NCI-H460 (cell line): ENCODE measurements at regions not wholly inside any gene's neighbourhood (a gene's known extent, or its start where the extent isn't known, plus 50 kb on each side); places are given as distances from the start of the nearest gene placed in this dataset.

Source experiments
- DNase-seq: peaks from one replicate; pipeline ENCODE4 v3.0.0-alpha.2; 2016; ENCODE audit warnings: low read depth; ENCODE audit errors: extremely low read depth

DNA sequence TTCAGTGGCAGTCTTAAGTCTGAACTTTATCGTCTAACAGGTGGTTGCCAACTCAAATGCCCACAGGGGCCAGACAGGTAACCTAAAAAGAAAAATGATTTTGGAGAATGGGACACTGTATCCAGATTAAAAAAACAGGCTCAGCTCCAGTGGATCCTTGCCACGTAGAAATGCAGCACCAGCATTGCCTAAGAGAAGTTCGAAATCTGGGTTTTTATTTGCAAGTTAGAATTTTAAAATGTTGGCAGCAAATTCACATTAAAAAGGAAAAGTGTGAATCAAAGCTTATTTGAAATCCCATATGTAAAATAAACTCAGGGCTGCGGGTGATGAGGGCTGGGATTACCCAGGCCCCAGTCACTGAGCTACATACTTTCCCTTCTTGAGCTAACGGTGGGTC is 408.5 kb upstream of the SUCLG2 start:
- no peak for DNase-seq

DNA sequence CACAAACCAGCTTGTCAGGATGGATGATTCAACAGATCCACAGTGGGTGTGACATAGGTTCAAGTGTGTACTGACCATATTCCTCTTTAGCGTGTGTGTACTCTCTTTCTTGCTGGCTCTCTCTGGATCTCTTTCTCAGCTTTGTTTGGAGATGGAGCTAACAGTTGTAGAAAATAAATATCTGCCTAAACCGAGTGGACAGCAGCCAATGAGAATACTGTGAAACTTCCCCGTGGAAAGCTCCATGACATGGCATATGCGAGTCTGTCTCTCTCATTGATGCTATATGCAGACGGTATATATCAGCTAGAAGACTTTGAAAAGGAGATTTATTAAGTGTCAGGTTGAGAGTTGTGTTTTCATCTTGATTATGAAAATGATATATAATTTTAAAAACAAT is 406.5 kb upstream of the SUCLG2 start:
- DNase-seq = no peak

DNA sequence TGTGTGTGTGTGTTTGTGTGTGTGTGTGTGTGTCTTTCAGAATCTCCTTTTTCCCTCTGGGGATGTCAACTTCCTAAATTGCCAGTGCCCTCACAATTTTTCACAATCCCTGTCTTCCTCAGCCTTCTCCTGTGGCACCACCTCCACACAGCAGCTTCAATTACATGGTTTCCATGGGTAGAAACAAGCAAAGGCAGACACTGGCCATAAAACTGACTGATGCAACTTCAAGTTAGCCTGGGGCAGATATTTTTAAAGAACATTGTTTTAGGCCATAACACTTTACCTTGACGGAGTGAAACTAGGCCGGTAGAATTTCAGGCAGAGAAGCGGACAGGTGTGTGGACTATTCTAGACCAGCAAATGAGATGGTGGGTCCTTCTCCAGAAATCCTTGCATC is 405.8 kb upstream of the SUCLG2 start:
- DNase-seq = no peak

DNA sequence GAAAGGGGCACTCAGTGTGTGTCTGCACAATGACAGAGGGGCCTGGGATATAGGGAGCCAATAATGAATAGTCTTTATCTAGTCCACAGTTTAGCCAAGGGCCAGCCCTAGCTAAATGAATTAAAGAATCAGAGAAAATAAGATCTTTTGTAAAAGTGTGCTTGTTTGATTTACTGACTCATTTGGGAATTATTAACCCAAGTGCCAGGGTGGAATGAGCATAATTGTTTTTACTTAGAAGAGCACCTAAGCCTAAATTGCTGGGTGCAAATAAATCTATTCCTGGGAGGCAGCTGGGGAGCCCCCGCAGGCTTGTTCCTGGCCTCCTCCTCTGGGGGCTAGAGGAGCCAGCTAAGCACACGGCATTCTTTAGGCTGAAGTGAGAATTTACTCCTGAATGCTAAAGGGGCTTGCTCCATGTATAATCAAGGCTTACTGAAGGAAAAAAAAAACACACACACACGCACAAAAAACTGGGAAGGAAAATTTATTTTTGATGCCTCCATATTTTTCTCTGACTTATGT is 405.3 kb upstream of the SUCLG2 start:
- no peak for DNase-seq

DNA sequence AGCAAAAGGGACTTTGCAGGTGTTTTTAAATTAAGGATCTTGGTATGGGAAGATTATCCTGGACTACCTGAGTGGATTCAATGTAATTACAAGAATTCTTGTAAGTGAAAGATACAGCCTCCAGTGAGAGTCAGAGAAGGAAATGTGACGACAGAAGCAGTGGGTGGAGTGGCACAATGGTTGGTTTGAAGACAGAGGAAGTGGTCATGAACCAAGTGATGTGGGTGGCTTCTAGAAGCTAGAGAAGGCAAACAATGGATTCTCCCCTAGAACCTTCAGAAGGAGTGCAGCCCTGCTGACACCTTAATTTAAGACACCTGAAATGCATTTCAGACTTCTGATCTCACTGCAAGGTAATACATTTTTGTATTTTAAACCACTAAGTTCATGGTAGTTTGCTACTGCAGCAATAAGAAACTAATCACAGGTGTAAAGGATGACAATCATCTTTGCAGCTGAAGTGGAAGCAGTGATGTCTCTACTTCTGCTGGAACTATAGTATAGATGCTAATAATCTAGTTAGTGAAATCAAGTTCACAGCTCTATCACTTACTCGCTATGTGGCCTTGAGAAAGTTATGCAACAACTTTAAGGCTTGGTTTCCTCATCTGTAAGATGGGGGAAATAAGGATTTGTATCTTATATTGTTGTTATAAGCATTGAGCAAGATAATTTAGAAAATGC is 403.4 kb upstream of the SUCLG2 start:
- no peak for DNase-seq

DNA sequence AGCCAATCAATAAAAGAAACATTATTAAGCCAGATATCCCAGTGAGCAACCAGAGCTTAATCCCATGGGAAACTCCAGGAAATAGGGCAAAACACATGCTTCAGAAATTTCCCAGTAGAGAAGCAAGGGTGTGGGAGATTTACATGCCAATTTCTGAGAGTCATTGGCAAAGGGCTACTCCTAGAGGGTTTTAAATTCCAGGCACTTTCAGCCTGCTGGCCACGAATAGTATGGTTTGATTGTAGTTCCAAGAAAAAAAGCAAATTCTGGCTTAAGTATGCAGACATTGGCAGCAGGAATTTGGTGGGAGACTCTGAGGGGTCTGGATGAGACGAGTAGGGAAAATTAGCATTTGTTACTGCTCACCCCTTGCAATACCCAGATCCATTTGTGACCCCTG is 402.1 kb upstream of the SUCLG2 start:
- DNase-seq = no peak

DNA sequence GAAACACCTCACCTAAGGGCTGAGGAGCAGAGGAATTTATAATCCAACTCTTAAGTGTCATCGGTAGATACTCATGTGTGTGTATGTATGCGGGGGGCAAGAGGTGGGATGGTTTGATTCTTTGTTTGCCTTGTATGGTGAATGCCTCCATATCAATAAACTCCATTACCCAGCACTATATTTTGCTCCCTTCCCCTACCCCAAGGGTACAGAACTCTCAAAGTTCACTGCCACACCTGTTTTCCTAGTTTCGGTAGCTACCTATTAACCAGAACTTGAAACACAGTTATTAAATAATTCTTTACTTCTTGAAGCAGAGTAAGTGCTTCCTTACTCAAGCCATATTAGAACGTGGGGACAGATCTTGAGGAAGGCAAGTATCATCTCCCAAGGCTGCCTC is 400.8 kb upstream of the SUCLG2 start:
- DNase-seq = no peak

DNA sequence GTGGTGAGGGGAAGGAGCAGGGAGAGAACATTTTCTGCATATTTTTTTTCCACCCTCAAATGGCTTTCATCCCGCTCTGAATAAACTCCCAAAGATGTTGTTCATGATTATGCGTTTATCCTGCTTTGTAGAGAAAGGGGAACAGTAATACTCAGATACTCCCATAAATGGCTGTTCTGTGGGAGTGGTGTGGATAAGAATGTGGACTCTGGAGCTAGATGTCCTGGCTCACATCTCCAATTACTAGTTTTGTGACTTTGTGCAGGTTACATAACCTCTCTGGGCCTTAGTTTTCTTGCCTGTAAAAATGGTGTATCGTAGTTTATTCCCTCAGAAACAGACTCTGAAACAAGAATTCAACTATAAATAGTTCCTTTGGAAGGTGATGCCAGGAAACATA is 395.4 kb upstream of the SUCLG2 start:
- no peak for DNase-seq

DNA sequence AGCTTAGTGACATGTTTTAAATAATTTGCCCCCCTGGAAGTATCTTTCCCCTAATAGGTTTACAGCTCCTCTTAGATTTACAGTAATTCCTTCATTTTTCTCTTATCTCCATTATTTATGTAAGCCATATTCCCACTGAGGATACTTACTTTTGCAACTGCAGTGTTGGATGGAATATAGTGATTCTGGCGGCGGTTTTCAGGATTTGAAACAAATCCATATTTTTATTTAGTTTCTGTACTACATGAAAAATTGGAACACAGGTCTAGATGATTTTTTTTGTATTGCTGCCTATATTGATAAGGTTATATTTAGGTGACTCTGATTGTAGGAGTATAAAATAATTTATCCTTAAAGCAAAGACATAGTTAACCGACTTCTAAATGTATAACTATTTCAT is 391.6 kb upstream of the SUCLG2 start:
- DNase-seq = no peak

DNA sequence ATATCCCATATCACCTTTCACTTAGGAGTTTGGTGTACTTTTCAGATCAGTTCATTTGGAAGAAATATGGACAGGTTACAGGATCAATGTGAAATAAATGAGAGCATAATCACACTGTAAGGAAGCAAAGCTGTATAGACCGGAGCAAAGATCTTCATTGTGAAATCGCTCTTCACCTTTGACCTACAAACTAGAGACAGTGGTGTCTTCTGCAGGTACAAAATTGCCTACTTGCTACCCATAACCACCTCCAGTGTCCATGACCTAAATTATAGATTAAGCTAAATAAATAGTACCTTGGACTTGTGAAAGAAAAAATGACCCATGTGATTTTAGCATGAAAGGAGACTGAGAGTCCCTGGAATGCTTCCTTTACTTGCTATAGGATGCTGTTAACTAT is 379.5 kb upstream of the SUCLG2 start:
- DNase-seq = no peak

DNA sequence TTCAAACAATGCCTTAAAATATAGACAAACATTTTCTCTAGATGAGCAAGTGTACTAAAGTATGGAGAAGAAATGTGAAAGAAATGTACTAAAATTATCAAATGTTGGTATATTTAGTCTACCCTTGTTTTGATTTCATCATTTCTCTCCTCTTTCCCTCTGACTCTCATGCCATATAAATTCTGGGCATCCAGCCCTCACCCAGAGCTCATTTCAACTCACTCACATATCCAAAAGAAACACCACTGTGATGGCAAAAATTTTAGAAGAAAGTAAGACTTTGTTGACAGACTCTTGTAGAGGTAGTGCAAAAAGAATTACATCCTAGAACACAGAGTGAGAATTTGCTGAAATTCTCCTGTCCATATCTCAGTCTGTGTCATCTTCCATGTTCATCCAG is 377.8 kb upstream of the SUCLG2 start:
- no peak for DNase-seq

DNA sequence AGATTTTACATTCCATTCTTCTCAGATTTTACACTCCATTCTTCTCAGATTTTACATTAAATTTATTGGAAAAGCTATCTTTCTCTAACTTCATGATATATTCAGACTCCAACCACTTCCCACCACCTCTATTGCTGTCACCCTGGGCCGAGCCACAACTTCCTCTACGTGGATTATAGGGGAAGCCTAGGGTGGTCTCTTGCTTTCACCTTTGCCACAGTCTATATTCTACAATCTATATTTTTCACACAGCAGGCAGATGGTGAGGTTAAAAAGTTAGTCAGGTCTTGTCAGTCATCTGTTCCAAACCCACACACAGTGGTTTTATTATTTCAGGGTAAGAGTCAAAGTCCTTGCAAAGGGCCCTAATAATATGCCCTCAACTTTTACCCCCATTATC is 370.8 kb upstream of the SUCLG2 start:
- no peak for DNase-seq

DNA sequence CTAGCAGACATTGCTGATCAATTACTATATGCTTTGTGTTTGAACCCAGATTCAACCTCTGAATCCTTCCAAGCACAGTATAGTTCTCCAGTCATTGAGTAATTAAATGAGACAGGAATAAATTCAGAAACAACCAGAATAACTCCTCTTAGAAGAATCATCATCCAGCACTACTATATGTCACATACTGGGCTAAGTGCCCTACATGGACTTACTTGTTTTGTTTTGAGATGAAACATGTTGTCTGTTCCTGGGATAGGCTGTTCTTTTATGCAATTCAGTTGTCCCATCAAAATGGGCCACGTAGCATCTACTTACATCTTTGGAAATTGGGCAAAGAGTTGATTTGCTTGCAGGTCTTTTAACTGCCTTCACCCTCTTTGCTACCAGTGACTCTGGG is 365.5 kb upstream of the SUCLG2 start:
- no peak for DNase-seq

DNA sequence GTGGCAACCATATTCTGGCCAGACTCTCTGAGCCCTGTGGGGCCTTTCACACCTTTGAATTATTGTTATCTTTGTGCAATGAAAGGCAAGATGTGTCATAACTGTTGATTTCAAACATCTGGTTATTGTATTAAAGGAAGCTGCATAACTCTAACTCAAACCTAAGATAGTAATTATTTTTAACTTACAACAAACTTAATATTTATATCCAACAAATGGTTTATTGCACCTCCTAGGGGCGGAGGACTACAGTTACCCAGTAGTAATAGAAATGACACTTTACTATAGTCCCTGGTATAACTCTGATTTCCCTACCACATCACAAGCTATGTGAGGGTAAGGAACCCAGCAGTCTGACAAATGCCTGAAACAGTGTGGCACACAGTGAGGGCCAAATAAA is 363.9 kb upstream of the SUCLG2 start:
- DNase-seq = no peak

DNA sequence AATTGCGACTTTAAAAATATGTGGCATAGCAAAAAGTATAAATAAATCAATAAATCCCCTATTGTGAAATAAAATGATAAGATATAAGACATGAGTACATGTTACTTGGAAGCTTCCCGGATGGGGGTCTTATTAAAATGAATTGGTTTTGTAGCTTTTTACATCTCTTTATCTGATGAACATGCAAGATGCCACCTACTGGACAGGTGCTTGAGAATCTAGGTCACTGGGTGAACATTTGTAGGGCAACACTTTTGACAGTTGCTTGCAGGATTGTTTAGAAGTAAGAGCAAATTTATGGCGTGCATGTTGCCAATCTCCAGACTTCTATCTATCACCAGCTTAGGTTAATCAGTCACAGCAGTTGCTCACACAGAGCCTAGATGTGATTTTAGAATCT is 362.7 kb upstream of the SUCLG2 start:
- DNase-seq = no peak

DNA sequence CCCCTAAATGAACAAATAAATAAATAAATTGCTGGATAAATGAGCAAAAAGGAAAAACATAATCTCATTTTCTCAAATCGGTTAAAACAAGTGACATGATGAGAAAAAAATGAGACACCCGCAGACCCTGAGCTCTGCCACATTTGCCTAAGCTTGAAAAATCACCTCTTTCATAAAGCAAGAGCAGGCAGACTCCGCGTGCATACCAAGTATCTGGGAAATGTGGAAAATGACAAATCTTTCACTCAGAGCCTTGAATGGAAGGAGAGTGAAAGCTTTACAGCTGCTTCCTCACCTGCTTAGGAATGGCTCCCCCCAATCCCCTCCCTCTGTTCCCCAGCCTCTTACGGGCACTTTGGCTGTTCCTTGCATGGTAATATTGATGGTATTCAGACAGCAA is 355.5 kb upstream of the SUCLG2 start:
- DNase-seq = no peak

DNA sequence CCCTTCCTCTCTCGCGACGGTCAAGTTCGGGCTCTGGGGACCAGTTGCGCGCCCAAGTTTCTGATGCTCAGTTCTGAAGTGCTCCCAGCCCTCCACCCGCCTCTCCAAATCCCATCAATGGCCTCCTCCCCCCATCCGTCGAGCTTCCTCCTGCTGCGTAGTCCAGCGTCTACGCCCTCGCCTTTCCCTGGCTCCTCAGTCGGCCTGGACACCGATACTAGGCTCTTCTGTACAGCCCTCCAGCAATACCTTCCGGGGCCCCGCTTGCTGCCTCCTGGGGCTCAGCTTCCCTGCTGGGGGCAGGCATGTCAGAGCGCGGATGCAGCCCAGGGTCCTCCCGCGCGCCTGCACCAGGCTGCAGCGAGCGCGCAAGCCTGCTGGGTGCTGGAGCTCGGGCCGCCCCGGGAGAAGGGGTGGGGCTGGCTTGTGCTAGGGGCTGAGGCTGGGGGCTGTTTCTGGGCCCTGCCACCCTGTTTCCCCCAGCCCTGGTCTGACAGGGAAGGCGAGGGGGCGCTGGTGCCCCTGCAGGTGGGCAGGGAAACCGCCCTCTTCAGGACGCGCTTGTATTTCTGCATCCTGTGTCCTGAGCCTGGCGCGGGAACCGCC is 353.3 kb upstream of the SUCLG2 start:
- DNase-seq = no peak

DNA sequence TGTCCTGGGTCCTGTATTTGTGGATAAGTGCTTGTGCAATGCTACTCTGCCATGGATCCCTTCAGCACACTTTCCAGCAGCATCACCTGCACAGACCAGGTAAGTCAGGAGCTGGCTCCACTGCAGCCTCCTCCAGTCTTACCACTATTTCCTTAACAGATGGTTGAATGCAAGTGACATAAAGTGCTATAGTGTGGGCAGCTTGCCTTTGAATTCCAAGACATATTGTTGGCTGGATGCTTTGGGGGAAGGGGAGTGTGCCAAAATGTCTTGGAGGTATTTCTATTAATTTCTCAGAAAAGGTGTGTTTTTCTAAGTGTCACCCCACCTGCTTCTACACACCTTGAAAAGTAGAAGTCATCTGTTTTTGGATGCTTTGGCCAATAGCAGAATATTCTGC is 352.2 kb upstream of the SUCLG2 start:
- no peak for DNase-seq

DNA sequence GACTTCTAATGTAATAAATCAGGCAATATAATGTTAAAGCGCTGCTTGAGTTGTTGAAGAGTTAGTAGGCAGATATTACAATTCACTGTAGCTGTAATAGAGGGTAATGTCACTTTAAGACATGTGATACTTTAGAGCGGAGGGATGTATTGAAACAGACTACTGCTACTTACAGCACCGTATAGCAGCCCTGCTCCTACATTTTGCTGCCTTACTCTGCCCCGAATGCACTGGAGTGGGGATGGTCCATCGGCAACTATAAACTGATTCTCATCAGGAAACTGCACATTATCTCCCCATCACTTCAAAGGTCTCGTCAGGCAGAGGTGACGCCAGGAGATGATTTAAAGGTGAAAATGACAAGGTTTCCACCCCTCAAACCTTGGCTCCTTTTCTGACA is 349.7 kb upstream of the SUCLG2 start:
- no peak for DNase-seq

DNA sequence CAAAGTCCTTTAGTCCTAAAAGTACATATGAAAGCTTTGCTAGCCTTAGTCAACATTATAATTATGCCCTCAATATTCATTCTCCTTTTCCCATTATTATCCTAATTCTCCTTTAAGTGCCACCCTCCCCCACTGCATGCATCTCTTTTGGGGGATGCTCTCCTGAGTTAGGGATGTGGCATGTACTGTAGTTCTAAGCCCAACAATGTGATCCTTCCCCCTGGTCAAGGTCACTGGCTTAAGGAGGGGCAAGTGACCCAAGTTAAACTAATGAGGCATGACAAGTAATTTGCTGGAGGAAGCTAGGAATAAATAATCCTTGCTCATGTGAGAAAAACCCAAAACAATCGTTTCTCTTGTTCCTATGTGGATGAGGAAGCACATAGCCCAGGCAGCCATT is 343.9 kb upstream of the SUCLG2 start:
- no peak for DNase-seq

DNA sequence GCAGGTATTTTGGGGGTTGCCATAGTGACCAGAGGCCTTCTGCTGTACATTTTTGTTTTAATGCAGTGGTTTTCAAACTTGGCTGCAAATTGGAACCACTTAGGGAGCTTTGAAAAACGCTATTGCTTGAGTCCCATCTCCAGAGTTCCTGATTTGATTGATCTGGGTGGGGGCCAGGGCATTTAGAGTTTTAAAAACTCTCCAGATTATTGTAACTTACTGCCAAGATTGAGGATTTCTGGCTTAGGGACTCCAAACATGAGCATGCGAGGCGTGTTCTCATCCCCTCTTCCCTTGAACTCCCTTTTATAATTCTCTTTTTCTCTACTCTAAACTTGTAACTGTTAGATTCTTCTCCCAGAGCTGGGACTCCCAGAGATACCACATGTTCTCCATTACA is 340.8 kb upstream of the SUCLG2 start:
- no peak for DNase-seq

DNA sequence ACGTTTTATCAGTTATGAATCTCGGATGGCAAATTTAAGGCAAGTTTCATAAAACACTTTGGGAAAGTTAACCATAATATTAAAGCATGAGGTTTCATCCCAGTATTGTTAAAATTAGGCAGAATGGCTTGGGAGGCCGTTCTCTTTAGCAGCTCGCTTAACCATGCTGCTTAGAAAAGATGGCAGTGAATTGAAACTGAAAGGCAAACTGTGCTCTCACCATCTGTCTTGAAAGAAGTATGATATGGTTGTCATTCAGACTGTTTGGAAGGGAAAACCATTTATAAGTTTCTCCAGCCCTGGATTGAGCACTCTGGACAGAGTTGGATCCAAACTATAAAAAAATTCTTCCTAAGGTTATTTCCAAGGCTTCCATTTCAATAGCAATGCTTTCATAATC is 332.3 kb upstream of the SUCLG2 start:
- DNase-seq = no peak

DNA sequence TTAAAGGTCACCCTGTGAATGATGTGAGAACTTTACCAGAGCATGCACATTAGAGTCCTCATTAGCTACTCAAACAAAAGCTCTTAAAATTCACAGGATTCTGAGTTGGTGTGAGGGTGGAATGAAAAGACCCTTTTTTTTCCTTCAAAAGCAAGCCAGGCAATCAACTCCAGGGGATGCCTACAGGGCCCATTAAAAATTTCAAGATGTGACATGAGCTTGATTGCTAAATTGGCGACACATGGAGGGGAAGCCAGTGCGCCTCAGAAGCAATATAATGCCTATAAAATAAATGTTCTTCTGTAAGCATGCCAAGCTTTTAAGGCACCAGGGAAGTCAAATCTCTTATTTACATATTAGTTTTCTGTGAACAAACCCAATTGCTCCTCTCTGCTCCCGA is 328.8 kb upstream of the SUCLG2 start:
- no peak for DNase-seq
